ENCODE measurements at regions not wholly inside any gene's neighbourhood (a gene's known extent, or its start where the extent isn't known, plus 50 kb on each side); places are given as distances from the start of the nearest gene placed in this dataset.

DNA sequence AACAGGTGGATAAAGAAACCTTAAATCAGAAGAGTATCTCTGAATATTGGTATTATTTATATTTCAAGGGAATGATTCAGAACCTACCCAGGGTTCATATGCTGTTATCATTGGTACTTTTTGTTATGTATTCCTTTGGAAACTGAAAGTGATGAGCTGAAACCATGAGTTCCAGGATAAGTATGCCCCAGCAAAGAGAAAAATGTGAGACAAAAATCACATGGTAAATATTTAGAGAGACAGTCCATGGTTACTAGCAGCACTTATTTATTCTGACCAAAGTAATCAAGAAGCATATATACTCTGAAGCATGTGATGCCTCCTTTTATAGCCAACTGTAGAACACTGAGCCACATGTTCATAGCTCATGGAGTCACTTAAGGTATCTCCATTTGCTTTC lies 277.7 kb downstream of the ARAP2 start:
- no peak for DNase-seq (ENCODE audit: low read depth)

DNA sequence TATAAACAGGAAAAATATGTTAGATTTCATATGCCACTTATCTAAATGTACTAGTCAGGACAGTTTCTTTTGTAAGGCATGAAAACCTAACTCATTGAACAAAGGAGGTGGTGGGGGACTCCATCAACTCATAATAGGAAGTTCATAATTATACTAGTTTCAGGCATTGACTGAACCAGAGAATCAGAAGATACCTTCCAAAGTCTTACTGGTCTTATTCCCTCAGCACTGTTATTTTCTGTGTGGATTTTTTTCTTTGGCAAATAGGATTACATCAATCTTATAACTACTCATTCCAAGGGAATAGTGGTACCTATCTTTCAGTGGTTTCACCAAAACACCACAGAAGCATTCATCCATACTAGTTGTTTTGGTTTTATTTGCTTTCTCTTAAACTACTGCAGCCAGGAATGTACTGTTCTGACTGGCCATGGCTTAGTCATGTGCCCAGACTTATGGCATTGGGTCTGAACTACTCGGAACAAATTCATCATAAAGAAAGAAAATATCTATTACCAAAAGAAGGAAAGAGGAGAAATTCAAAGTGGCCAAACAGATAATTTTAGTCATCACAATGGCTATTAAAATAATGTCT lies 273.9 kb downstream of the ARAP2 start:
- no peak for DNase-seq (ENCODE audit: low read depth)

DNA sequence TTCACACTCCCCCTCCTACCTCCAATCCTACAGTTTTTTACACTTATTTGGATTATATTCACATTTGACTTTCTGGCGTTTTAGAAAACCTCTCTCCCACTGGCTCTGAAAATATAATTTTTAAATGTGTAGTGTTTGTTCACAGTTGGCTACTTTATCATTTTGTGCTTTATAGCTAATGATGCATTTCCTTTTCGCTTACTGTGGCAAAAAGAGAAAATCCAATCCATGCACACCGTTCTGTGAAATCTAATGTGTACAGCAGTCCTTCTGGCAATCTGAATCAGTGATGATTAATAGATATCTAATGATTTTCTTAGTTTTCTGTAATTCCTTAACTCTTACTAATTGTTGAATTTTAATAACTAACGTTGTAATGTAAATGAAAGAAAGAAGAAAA lies 271.5 kb downstream of the ARAP2 start:
- DNase-seq (ENCODE audit: low read depth): no peak

DNA sequence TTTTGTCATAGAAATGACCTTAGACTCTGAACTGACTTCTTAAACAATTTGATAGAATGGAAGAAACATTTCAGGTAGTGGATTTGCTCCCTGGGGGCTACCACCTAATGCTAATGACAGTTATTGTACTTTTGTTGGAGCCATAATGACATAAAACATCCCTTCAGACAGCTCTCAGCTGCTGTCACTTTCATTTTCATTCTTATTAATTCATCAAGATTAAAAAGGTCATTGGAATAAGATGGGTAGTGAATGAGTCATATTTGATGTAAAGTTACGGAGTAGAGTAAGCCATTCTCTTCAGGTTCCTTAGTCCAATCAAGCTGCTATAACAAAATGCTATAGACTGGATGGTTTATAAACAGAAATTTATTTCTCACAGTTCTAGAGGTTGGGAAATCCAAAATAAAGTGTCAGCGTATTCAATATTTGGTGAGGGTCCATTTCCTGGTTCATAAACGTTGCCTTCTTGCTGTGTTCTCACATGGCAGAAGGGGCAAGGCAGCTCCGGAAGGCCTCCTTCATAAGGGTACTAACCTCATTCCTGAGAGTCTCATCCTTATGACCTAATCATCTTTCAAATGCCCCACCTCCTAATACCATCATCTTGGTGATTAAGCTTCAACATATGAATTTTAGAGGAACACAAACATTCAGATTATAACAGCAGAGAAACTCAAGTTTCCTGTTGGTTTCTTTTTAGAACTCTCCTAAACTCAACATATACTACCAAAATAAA lies 268.5 kb downstream of the ARAP2 start:
- DNase-seq (ENCODE audit: low read depth): no peak

DNA sequence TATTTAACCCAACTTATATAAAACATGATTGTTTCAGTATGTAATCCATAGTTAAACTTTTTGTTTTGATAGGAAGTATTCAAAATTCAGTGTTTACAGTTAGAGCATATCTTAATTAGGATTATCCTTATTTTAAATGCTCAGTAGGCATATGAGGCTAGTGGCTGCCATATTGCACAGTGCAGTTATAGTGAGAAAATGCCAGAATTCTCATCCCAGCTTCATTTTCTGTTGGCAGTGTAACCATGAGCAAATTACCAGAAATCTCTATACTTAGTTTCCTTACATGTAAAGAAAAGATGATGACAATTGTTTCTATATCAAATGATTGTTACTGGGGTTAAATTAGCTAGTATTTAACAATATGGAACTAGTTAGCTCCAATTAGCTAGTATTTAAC lies 265.8 kb downstream of the ARAP2 start:
- DNase-seq (ENCODE audit: low read depth): no peak

DNA sequence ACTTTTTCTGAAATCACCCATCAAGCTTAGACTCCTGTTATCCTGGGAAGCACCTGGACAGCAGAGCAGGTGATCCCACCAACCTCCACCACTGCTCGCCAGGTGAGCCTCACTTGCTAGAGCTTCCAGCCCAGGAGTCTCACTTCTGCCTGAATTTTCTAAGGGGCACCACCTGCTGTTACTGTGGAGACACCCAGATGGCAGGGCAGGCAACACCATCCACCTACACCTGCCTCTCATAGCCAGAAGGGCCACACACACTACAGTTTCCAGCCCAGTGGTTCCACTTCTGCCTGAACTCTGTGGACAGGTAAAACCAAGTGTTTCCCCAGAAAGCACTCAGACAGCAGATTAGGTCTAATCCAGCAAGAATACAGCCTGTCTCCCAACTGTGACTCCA lies 262.0 kb downstream of the ARAP2 start:
- no peak for DNase-seq (ENCODE audit: low read depth)

DNA sequence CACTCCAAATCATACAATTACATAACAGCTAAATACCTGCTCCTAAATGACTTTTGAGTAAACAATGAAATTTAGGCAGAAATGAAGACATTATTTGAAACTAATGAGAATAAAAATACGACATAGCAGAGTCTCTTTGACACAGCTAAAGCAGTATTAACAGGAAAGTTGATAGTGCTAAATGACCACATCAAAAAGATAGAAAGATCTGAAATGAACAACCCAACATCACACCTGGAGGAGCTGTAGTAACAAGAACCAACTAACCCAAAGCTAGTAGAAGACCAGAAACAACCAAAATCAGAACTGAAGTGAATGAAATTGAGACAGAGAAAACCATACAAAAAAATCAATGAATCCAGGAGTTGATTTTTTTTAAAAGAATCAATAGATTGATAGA lies 257.8 kb downstream of the ARAP2 start:
- DNase-seq (ENCODE audit: low read depth): no peak

DNA sequence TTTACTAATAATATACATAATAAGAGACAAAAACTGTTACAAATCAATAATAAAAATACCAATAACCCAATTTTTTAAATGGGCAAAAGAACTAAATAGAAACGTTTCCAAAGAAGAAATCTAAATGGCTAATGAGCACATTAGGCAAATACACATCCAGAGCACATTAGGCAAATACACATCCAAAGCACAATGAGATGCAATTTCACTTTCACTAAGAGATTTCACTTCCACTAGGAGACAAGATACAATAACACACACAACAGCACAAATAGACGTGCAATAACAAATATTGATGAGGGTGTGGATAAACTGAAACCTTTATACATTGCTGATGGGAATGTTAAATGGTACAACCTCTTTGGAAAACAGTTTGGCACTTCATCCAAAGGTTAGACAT lies 250.7 kb downstream of the ARAP2 start:
- DNase-seq (ENCODE audit: low read depth): no peak

DNA sequence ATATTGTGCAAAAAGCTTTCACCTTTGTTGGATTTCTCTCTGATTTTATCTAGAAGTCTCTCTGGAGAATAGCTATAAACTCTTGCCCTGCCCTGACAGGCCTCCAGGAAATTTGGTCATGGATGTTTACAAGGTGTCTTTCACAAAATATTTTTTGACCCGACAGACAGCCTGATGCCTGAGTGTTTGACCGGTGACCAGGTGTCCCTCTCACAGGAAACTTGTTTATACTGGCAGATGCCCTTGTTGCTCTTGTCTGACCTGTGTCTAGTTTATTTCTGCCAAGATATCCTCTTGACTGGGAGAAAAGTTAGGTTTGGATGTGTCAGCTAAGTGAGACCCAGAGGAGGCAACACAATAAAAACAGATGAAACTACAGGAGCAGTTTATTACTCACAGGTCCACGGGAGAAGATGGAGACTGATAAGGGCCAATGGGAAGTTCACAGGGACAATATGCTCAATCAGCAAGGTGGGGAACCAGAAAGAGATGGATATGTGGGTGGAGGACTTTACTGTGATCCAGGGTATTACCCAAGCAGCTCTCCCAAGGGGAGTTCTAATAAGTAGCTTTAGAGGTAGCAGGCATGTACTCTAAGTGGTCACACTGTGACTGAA lies 243.3 kb downstream of the ARAP2 start:
- no peak for DNase-seq (ENCODE audit: low read depth)

DNA sequence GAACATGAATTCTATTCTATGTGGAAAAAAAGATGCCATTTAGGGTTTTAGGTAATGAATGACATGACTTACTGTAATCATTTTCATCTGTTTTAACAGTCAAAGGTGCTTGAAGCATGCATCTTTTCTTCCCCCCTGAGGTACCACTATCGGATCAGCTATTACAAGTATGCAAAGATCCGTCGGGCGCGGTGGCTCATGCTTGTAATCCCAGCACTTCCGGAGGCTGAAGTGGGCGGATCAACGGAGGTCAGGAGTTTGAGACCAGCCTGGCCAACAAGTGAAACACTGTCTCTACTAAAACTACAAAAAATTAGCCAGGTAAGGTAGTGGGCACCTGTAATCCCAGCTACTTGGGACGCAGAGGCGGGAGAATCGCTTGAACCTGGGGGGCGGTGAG lies 241.3 kb downstream of the ARAP2 start:
- DNase-seq (ENCODE audit: low read depth): no peak

DNA sequence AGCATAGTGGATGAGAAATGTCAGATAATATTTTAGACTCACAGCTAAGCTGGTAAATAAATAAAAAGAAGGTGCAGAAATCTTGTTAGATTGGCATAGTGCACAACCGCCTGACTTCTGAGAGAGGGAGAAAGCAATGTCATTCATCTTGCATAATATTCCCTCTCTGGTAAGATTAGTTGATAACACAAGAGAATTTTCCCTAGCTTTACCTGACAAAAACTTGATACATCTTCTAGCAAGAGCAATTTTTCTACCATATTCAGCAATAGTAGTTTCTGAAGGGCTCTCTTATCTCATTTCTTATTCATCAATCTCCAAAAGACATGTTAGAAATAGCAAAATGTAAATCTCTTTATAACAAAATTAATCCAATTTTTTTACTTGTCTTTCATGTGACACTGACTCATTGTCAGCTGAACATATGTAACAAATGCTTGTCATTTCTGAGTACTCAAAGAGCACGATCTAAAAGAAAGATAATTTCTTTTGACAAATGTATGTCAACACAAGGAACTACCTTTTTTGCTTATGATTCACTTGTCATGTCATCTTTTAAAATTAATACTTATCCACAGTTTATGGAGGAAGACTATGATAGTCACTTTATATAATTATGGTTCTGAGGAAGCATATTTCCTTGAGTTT lies 240.0 kb downstream of the ARAP2 start:
- no peak for DNase-seq (ENCODE audit: low read depth)

DNA sequence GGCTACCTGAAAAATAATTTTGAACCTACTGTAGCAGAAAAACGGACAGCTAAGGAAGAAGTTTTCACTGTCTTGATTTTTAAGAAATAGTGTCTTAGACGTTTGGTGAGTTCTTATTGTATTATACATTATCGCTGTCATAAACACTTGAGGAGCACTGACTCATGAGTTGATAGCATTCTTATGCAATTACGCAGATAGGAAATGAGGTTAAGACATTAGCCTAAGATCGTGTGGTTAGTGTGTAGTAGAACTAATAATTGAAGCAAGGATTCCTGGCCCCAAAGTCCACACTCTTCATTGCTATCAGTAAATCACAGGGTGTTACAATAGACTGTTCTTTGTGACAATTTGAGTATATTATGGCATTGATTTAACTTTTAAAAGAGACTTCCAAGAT lies 238.1 kb downstream of the ARAP2 start:
- peak; percentile 71 for DNase-seq (ENCODE audit: low read depth)

DNA sequence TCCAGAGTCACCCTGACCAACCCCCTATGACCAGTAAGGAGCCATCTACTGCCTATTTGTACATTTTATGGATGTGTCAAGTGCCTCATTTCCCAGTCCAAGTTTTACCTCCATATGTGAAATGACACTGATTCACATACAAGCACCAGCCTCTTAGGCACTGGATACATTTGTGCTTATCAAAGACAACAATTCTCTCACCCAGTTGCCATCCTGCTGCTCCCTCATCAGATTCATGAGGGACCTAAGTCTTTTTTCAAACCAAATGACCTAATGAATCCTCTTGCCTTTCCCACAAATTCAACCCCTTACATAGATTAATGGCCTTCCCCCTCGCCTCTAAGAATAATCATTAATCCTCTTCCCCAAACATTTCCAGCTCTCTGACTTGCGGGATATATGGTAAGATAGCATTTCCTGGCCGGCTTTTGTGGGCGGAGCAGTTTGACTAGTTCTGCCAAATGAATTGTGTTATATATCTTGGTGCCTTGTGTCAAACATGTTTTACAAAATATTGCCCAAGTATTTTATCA lies 233.9 kb downstream of the ARAP2 start:
- DNase-seq (ENCODE audit: low read depth): no peak

DNA sequence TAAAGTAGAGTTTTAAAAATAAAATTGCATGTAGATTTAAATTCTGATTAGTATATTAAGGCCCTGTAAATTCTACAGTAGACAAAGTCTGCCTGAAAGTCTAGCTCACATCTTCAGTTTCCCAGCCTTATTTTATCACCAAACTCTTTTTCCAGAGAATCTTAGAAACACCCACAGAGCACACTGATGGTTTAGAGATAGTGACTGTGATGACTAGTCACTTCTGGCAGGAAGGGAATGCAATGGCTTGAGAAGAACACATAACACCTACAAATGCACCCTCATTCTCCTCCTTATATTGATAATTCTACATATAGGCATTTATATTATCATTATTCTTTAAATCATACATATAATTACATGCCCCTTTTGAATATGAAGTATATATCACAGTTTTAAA lies 232.9 kb downstream of the ARAP2 start:
- no peak for DNase-seq (ENCODE audit: low read depth)

DNA sequence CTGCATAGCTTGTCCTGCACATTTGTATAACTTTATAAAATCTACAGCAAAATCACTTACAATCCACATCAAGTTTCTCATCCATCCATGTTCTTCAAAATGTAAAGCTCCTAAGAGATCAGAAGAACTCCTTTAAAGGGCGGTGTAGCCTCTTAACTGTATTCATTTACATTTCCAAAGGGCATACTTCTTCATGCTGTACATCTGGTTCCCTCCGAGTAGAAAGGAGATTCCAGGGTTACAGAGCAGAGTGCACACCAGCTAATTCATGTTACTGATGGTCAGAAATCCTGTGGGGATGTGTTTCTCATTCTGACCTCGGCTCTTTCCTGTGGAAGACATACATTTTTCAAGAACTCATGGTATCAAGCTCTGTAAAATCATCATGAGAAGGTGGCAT lies 231.8 kb downstream of the ARAP2 start:
- no peak for DNase-seq (ENCODE audit: low read depth)

DNA sequence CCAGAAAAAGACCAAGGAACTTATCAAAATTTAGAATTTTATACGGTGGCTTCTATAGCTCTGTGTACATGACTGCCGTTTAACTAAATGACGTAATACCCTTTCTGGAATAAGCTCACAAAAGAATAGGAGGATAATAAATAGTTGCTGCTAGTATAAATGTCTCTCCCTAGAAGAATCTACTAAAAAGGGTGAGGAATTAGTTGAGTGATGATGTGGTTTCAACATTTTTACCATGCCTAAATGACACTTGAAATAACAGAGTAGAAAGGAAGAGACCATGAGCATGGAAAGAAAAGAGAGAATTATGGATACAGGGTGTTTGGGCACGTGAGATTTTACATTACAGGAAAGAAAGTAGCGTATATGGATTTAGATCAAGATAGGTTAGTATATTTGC lies 231.1 kb downstream of the ARAP2 start:
- no peak for DNase-seq (ENCODE audit: low read depth)

All from HS-5 (cell line).